Activated CD4-positive, alpha-beta T cell treated with anti-CD3 and anti-CD28 coated beads for 4 hours (primary cell): ENCODE measurements at regions not wholly inside any gene's neighbourhood (a gene's known extent, or its start where the extent isn't known, plus 50 kb on each side); places are given as distances from the start of the nearest gene placed in this dataset.
"Not testable (repeated sequence)": the region's sequence is repeated elsewhere in the genome, so short reads cannot be mapped to it uniquely, and the experiment has no call there.

ENCODE experiments used
- DNase-seq, 2 donors: peaks; one replicate each; pipeline ENCODE4 v3.0.0-alpha.2; 2020

DNA sequence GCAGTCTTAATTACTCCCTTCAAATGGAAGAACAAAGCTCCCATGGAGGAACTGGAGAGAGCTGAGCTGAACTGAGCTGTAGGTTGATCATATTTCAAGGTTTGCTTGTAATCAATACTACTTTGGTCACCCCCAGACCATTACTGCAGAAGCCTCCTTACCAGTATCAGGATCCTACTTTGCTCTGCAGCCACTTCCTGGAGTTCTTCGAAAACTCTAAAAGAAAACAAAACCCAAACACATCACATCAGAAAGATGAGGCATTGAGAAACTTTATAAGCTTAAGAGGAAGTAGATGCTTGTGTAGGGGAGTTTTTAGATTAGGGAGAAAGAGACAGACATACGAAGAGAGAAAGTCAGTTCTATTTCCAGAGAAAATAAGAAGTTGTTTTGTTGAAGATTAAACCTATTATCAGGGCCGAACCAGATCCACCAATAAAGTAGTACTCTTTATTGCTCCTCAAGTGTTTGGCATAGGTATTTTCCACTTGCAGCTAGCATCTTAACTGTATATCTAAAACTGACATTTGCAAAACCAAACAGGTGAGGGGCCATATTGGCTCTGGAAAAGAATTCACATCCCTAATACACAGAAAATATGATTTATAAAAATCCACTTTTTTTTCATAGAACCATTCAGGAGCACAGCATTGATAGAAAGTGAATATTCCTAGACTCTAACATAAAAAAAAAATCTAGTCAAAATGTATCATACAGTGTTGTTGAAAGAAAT is 166.9 kb upstream of the KLF7 start:
- no peak for DNase-seq

DNA sequence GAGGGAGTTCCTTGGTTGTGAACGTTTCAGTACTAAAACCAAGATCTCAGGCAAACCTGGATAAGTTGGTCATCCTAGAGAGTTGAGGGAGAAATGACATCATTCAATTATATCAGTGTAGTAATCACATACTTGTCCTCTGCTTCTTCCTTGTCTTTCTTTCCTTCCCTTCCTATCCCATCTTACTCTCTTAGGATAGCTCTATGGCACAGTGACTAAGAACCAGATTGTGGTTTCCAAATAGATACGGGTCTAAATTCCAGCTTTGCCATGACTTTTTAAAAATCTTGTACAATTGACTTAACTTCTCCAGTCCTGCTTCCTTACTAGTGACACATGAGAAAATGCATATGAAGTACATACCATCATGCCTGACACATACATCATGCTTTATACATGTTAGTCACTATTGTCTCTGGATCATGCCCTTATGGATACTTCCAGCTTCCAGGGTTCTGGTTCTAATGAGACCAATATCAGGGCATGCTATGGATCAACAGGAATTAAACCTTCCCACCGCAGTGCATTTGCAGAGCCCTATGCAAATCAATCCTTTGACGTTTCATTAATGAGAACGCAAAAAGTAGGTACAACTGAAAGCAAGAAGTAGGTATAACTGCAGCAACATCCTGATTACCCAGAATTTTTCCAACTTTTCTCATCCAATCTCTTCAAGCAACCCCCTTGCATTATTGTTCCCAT is 168.0 kb upstream of the KLF7 start:
- DNase-seq, result no peak

DNA sequence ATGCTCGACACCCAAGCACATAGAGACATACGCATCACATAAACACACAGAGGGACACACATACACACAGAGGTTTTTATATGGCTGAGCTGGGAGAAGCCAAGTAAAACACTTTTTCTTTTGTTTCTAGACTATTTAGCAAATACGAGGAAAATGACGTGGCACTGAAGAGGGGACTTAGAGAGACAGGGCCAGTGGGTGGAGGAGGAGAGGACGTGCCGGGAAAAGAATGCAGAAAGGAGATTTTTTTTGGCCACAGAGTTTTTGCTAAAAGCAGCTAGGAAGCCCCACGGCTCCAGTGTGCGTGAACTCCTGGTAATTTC is 168.5 kb upstream of the KLF7 start:
- DNase-seq, result no peak

DNA sequence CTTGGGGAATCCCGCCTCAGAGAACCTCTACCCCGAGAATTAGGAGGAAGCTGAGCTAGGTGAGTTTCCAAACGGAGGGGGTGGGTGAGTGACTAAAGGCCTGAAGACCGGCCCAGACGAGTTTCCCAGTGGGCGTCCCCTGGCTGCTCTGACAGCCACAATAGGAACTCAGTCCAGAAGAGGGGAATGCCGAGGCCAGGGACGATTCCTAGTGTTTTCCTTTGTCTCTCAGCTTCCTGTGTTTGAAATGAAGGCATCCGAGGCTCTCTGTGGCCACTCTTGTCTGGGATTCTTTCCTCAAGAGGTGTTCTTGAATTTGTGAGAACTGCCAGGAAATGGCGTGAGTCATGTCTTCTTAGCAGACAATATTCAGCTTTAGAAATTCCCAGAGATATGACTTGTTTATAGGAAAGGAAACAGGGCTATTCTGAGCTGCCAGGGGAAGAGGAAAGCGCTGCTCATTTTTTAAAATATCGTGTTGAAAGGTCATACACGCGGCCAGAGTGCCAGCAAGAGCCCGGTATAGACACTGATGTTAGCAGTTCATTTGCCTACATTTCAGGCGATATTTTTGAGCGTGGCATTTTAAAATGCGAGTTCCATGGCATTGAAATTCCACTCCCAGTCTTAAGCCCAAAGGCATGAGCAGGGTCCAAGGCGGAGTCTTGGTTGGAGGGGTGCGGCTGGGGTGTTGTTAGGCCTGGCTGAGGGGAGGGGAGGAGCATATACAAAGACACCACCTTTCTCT is 169.1 kb upstream of the KLF7 start:
- DNase-seq, result peak; percentile 24 to 49

DNA sequence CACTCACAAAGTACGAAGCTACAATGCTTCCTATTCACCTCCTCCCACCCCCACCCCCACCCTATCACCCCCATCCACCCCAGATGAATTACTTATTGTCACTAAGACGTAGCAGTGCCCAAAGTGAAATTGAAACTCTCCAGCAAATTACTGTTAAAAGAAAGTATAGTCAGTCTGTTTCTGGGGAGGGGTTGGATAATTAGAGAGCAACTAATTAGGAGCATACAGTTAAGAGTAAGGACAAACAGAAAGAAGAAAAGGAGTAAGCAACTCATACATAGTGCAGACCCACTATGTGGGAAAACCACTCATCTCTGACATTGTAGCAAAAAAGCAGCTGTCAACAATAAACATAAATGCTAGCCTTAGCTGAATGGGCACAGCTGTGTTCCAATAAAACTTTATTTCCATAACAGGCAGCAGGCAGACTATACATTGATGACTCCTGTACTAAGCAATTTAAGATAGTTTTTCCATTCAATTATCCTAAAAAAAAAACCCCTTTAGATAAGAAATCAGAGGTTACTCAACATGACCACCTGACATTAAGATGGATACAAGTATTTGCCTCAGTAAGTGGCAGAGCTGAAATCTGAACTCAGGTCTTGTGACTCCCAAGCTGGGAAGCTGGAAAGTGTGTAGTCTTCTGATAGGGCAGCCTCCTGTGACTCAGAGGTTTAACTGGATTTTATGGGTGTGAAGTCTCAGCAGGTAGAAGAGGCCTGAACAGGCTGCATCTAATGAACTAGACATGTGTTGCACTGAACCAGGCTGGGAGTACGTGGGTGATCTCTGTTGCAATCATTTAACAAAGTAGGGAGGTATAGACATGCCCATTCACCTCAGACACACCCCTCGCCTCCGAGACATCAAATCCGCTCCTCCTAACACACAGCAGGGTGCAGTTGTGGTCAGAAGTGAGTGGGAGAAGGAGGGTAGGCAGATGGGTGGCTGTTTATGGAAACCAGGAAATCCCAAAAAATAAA is 171.8 kb upstream of the KLF7 start:
- peak; percentile 1 to 20 for DNase-seq

DNA sequence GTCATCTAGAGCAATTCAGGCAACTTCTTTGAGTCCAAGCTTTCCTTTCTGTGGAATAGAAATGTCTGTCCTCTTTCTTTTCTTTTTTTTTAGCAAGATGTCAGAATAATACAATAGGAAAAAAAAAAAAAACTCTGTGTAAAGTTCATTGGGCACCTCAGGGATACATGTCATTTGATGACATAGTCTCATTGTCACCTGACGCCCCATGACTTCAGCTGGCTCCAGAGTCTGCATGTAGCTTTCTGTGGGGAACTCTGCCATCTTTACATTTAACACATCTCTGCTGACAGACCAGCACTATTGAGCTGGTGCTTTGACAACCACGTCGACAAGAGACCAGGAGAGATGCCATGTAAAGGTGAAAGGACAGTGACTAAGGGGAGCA is 172.5 kb upstream of the KLF7 start:
- no peak for DNase-seq

DNA sequence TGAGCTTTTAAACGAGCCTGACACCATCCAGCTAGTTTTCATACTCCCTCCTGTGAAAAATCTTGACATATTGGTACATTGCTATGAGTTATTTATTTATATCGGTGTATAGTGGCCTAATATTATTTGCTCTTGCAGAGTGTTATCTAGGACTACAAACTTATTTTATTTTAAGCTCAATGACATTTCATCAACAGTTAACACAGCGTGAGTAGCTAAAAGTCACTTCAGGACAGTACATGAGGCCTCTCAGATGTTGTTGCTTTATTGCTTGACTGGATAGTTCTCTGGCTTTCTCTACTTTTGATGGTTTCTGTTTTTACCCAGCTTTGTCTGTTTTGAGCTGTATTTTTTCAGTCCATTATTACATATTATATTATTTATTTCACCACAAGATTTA is 172.9 kb upstream of the KLF7 start:
- no peak for DNase-seq

DNA sequence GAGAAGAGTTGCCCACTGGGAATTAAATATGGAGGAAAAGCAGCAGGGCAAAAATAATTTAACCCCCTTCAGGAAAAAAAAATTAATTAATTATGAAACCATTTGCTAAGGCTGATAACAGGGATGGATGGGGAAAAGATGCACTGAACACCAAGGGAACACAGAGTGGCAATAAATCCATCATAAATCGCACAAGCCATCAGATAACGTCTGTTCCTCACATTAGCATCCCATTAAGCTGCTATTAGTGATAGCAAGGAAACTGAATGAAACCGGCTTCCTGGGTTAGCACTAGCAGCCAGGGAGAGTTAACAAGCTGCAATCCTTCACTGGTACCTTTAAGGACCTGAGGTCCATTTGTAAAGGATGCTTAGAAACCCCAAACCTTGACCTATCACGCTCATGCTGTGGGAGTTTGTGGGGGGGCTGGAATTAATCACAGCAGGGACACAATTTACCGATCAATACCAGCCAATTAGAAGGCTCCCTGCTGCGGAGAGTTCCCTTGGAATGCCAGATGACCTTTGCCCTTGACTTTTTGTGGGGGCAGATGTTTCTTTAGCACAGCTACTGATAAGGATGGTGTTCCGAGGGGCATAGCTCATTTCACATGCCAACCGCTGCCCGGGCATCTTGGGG is 175.5 kb upstream of the KLF7 start:
- no peak for DNase-seq

DNA sequence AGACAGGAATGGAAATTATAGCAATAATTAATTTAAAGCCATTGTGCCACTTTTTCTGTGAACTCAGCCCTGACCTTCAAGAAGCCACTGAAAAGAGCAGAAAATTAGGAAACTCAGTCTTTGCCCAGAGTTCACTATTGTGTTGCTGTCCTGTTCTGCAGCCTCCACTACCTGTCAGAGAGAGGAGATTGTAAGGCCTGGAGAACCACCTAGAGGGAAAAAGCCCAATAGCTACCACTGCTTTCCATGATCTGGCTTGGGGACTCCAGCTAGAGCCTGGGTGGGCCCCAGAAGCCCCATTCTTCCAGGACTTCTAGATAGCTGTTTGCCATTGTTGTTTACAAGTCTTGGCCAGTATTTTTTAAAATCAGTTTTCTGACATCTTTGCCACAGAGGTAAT is 176.1 kb upstream of the KLF7 start:
- DNase-seq, result no peak

DNA sequence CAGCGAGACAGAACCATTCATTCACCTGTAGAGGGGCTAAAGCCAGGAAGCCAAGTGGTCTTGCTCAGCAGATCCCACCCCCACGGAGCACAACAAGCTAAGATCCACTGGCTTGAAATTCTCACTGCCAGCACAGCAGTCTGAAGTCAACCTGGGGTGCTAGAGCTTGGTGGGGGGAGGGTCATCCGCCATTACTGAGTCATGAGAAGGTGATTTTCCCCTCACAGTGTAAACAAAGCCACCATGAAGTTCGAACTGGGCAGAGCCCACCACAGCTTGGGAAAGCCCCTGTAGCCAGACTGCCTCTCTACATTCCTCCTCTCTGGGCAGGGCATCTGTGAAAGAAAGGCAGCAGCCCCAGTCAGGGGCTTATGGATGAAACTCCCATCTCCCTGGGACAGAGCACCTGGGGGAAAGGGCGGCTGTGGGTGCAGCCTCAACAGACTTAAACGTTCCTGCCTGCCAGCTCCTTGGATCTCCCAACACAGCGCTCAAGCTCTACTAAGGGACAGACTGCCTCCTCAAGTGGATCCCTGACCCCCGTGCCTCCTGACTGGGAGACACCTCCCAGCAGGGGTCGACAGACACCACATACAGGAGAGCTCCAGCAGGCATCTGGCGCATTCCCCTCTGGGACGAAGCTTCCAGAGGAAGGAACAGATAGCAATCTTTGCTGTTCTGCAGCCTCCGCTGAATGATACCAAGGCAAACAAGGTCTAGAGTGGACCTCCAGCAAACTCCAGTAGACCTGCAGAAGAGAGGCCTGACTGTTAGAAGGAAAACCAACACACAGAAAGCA is 179.0 kb upstream of the KLF7 start:
- DNase-seq, result not testable (repeated sequence)

DNA sequence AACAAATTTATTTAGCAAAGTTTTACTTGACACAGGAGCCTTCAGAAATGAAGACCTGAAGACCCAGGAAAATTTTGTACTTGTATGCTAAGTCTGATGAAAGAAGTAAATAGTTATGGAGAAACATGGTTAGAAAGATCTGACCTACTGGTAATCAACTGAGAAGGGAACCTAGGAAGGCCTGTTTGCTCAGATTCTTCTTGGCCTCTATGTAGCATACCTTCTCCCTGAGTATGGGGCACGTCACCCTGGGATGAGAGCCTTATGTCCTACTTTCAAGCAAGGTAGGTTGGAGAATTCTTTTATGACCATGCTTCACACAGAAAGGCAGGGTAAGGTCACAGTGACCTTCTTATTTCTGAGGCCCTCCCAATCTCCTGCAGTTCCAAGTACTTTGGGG is 178.6 kb upstream of the CREB1 start:
- no peak for DNase-seq

DNA sequence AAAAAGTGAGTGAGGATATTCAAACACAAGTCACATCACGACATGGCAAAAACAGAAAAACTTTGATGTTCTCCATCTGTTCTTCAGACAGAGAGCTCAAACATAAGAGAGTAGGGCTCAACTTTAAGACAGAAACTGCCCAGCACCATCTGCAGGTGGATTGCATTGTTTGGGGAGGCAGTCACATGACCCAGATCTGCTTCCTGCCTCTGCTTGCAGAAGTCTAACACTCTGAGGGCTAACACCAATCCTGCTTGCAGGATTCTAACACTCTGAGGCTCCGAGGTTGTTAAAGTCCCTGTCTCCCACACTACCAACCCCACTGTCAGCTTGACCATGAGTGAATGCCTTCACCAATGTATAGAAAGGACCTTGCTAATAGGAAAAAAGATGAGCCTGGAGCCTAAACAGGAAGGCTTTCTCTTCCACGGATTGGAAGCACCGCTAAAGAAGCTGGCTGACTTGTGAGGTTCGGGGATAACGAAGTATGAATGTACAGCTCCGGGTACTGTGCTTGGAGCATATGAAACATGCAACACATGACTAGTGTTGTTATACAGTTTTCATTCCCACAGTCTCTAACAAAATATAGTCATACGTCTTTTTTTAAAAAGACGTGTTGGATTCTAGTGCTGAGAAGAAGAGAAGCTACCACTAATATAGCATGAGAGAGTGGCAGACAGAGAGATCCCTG is 176.6 kb upstream of the CREB1 start:
- DNase-seq, result peak in 1 of 2 donors; percentile 3

DNA sequence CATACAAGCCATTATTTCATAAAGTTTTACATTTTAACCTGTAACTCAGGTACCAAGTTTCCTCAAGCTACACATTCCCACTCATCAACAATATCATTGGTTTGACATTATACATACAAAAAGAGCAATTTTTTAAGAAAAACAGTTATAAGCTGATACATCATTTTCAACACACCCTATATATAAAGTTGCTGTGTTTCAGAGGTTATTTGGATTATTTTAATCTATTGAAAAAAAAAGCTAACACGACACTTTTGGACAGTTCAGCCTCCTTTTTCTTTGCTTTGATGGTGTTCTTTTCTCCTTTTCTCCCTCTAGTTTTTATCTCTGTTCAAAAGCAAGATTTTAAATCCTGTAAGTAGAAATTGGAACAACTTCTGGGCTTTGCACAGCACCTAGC is 175.9 kb upstream of the CREB1 start:
- DNase-seq, result no peak

DNA sequence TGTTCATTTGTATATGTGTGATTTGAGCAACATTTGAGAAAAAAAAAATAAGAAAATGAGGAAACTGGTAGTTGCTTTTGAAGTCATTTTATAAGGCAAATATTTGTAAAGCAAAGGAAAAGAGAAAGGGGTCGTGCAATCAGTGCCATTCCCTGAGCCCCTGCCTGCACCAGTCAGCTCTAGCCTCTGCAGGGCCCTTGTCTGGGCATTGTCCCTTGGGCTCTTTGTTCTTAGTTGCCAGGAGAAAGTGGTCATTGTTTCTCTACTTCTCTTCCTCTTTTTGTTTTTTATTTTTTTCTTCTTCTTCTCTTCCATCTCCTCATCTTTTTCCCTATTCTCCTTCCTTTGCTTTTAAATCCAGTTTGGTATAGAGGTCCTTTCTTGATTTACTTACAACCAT is 175.3 kb upstream of the CREB1 start:
- DNase-seq, result no peak

DNA sequence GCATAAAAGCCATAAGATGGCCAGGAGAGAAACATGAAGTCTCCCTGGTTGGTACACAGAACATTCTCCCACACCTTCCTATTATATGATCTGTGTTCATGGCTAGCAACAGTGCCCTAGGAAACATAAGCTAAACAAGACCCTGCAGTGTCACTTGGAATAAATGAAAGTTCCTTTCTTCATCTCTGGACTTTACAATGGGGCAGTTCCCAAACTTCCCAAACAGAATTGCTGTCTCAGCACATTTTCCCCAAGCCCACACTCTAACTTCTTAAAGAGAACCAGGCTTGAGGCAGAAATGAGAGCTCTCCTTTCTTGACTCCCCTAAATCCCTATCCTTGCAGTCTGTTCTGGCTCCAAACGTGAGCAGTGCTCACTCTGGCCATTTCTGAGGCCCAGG is 173.2 kb upstream of the CREB1 start:
- no peak for DNase-seq

DNA sequence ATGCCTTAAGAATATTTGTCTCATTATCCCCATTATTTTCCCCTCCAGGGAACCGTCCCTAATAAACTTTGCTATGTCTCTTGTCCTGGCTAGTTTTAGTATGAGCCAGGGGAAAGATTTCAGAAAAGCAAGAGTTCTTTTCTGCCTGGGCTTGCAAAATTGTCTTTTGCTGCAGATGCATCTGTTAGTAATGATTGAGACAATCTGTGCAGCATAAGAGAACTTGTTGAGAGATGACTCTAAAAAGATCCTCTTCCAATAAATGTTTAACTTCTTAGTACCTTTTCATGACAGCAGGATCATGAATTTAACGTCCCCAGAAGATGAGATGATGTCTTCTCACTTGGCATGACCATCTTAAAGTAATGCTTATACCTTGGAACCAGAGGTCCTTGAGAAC is 172.5 kb upstream of the CREB1 start:
- no peak for DNase-seq

DNA sequence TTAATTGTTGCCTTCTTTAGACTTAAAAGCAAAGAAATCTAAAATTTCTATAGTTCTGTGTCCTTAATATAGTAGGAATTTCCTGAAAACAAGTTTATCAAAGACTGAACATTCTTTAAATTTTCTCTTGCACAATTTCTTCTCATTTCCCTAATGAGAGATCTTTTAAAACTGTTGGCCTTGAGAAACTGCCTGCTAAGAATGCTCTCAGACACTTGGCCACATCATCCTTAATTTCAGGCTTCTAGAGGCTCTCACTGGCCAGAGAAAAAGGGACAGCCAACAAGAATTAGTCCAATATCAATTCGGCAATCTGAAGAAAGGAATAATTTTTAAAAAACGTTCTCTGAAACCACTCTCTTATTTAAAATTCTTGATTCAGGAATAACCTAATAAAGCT is 167.0 kb upstream of the CREB1 start:
- DNase-seq, result no peak

DNA sequence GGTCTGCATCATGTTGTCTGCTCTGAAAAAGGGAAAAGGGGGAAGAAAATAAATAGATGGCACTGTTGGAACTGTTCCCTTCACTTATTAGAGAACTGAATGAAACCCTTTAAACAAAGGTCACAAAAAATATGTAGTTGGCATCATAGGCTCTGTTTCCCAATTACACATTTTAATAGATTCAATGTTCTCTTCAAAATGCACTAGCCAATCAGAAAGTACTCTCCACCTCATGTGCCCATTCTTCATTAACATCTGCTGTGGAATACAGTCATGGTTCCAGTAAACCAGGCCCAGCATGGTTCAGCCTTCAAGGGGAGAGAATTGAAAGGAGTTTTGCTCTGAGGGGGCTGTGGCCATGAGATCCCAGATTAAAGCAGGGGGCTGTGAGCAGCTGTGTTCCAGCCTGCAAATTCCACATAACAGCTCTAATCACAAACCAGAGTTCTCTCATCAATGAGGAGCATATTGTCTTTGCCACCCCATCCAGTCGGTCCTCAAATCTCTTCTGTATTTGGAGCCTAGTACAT is 165.9 kb upstream of the CREB1 start:
- DNase-seq, result no peak

DNA sequence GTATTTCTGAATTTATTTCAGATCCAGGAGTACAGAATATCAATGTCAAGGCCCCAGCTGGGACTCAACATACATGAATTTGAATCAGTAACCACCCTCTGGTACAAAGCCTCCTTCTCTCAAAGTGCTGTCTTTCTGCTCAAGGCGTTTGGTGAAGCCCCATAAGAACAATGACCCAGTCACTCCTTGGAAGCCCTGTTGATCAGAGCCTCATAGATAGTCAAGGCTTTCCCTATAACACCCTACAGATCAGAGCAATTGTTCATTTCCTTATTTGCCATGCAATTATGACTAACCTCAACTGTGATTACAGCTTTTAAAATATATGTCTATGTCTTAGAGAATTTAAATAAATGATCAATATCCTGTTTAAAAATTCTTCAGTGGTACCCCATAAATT is 159.1 kb upstream of the CREB1 start:
- DNase-seq, result no peak

DNA sequence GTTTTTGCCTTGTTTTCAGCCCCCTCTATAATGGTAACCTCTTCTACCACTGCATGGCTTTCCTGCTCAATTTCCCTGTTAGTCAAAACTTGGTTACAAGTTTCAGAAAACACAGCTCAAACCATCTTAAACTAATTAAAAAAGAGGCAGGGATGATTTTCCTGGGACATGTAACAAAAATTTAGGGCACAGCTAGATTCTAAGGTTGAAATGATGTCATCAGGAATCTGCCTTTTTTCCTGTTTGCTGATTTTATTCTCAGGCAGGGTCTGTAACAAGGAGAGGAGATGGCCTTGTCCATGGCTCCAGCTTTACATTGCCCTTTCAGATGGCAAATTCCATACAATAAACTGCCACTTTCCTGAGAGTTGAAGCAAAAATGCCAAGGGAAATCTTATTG is 157.9 kb upstream of the CREB1 start:
- no peak for DNase-seq

DNA sequence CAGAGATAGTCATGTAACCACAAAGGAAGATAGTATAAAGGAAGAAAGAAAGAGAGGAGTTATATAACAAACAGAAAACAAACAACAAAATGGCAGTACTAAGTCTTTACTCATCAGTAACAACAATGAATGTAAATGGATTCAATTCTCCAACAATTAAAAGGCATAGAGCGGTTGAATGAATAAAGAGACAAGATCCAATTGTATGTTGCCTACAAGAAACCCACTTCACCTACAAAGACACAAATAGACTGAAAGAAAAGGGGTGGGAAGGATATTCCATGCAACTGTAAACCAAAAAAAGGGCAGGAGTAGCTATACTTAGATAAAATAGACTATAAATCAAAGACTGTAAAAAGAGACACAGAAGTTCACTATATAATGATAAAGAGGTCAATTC is 157.3 kb upstream of the CREB1 start:
- no peak for DNase-seq
